ENCODE measurements at regions not wholly inside any gene's neighbourhood (a gene's known extent, or its start where the extent isn't known, plus 50 kb on each side); places are given as distances from the start of the nearest gene placed in this dataset.
A peak's percentile ranks its signal among the peaks of the same experiment; 100 is the strongest.

GRCh38 chr2:226378753-226379705, 420.6 kb downstream of the IRS1 start:
- DNase-seq (ENCODE audit: extremely low read depth in 1 of 11, low read depth in 9 of 11, low spot score in 4 of 11), result peak in 2 of 11 donors; percentile 6 to 18

- no peak for DNase-seq (ENCODE audit: extremely low read depth in 1 of 11, low read depth in 9 of 11, low spot score in 4 of 11)
Observed at GRCh38 chr2:226376516-226377180, 423.0 kb downstream of the IRS1 start.

GRCh38 chr2:226366920-226367319, 432.7 kb downstream of the IRS1 start:
- no peak for DNase-seq (ENCODE audit: extremely low read depth in 1 of 11, low read depth in 9 of 11, low spot score in 4 of 11)

- no peak for DNase-seq (ENCODE audit: extremely low read depth in 1 of 11, low read depth in 9 of 11, low spot score in 4 of 11)
Observed at GRCh38 chr2:226364217-226364616, 435.4 kb downstream of the IRS1 start.

- no peak for DNase-seq (ENCODE audit: extremely low read depth in 1 of 11, low read depth in 9 of 11, low spot score in 4 of 11)
Observed at GRCh38 chr2:226362980-226363379, 436.6 kb downstream of the IRS1 start.

- no peak for DNase-seq (ENCODE audit: extremely low read depth in 1 of 11, low read depth in 9 of 11, low spot score in 4 of 11)
Observed at GRCh38 chr2:226360658-226361057, 439.0 kb downstream of the IRS1 start.

GRCh38 chr2:226358688-226359087, 440.9 kb downstream of the IRS1 start:
- no peak for DNase-seq (ENCODE audit: extremely low read depth in 1 of 11, low read depth in 9 of 11, low spot score in 4 of 11)

- DNase-seq (ENCODE audit: extremely low read depth in 1 of 11, low read depth in 9 of 11, low spot score in 4 of 11), result no peak
Observed at GRCh38 chr2:226357816-226358215, 441.8 kb downstream of the IRS1 start.

GRCh38 chr2:226355600-226355999, 444.0 kb downstream of the IRS1 start:
- no peak for DNase-seq (ENCODE audit: extremely low read depth in 1 of 11, low read depth in 9 of 11, low spot score in 4 of 11)

- no peak for DNase-seq (ENCODE audit: extremely low read depth in 1 of 11, low read depth in 9 of 11, low spot score in 4 of 11)
Observed at GRCh38 chr2:226354434-226354833, 445.2 kb downstream of the IRS1 start.

GRCh38 chr2:226352941-226353560, 446.6 kb downstream of the IRS1 start:
- DNase-seq (ENCODE audit: extremely low read depth in 1 of 11, low read depth in 9 of 11, low spot score in 4 of 11), result no peak

- DNase-seq (ENCODE audit: extremely low read depth in 1 of 11, low read depth in 9 of 11, low spot score in 4 of 11), result no peak
Observed at GRCh38 chr2:226351711-226352110, 447.9 kb downstream of the IRS1 start.

GRCh38 chr2:226339616-226340015, 460.0 kb downstream of the IRS1 start:
- DNase-seq (ENCODE audit: extremely low read depth in 1 of 11, low read depth in 9 of 11, low spot score in 4 of 11), result no peak

GRCh38 chr2:226338825-226339224, 460.8 kb downstream of the IRS1 start:
- no peak for DNase-seq (ENCODE audit: extremely low read depth in 1 of 11, low read depth in 9 of 11, low spot score in 4 of 11)

- DNase-seq (ENCODE audit: extremely low read depth in 1 of 11, low read depth in 9 of 11, low spot score in 4 of 11), result peak in 10 of 11 donors; percentile 13 to 57 (median 22)
Observed at GRCh38 chr2:226337941-226338600, 461.5 kb downstream of the IRS1 start.

GRCh38 chr2:226336283-226336682, 463.3 kb downstream of the IRS1 start:
- no peak for DNase-seq (ENCODE audit: extremely low read depth in 1 of 11, low read depth in 9 of 11, low spot score in 4 of 11)

- DNase-seq (ENCODE audit: extremely low read depth in 1 of 11, low read depth in 9 of 11, low spot score in 4 of 11), result no peak
Observed at GRCh38 chr2:226334981-226335720, 464.5 kb downstream of the IRS1 start.

- no peak for DNase-seq (ENCODE audit: extremely low read depth in 1 of 11, low read depth in 9 of 11, low spot score in 4 of 11)
Observed at GRCh38 chr2:226333388-226333787, 466.2 kb downstream of the IRS1 start.

GRCh38 chr2:226330206-226330605, 469.4 kb downstream of the IRS1 start:
- no peak for DNase-seq (ENCODE audit: extremely low read depth in 1 of 11, low read depth in 9 of 11, low spot score in 4 of 11)
